IMR-90 (cell line): ENCODE measurements at regions not wholly inside any gene's neighbourhood (a gene's known extent, or its start where the extent isn't known, plus 50 kb on each side); places are given as distances from the start of the nearest gene placed in this dataset.

Experiments used
- ATAC-seq: fragments of 200-7000 bp; cut with Tn5 transposase; 2 replicates; pipeline ENCODE4 v1.9.1; 2020; ENCODE audit warnings: low read depth, mild to moderate bottlenecking, moderate library complexity
- BruUV-seq: library from RNA; stranded (reverse); fragments of 400-500 nt; replicated peaks from 2 replicates; lab custom pipeline; 2021; lab: Mats Ljungman, UMichigan
- CTCF ChIA-PET: fragments of 300-600 bp; formaldehyde crosslinking; extraction: SDS; loops from one replicate; lab custom pipeline; 2021; ENCODE audit warnings: antibody characterized with exemption; lab: Yijun Ruan, JAX
- POLR2A ChIA-PET: fragments of 300-600 bp; sonication (Branson Sonifier 250); formaldehyde crosslinking; loops from one replicate; lab custom pipeline; 2022; ENCODE audit warnings: antibody characterized with exemption; ENCODE audit not compliant: unreplicated experiment; lab: Charles Lee
- DNase-seq: peaks from one replicate; pipeline ENCODE4 v3.0.0; 2013
- H2AFZ ChIP-seq: replicated peaks from 2 replicates; pipeline ENCODE3; 2013; ENCODE audit warnings: low read length, mild to moderate bottlenecking; ENCODE audit not compliant: poor library complexity
- H2AK5ac ChIP-seq: 2 replicates; pipeline ENCODE4 v1.6.1; 2013; ENCODE audit warnings: low read depth, low read length, inconsistent platforms
- H2AK9ac ChIP-seq: replicated peaks from 2 replicates; pipeline ENCODE3; 2013; ENCODE audit warnings: mild to moderate bottlenecking, low read depth, low read length, moderate library complexity; ENCODE audit not compliant: poor library complexity
- H2BK120ac ChIP-seq: 2 replicates; pipeline ENCODE4 v1.6.1; 2013; ENCODE audit warnings: low read depth, low read length, inconsistent platforms
- H2BK15ac ChIP-seq: 3 replicates; pipeline ENCODE4 v1.6.1; 2013; ENCODE audit warnings: low read depth, low read length, inconsistent platforms
- H2BK20ac ChIP-seq: 2 replicates; pipeline ENCODE4 v1.6.1; 2013; ENCODE audit warnings: low read depth, mild to moderate bottlenecking, inconsistent platforms, low read length, moderate library complexity
- H2BK5ac ChIP-seq: 2 replicates; pipeline ENCODE4 v1.6.1; 2013; ENCODE audit warnings: mild to moderate bottlenecking, low read depth, low read length, inconsistent platforms; ENCODE audit not compliant: poor library complexity, severe bottlenecking
- H3K14ac ChIP-seq: replicated peaks from 2 replicates; pipeline ENCODE4 v1.6.1; 2013; ENCODE audit warnings: low read depth, low read length, inconsistent platforms
- H3K18ac ChIP-seq: 2 replicates; pipeline ENCODE4 v1.6.1; 2013; ENCODE audit warnings: low read depth, low read length, control low read depth
- H3K23ac ChIP-seq: 2 replicates; pipeline ENCODE4 v1.6.1; 2013; ENCODE audit warnings: low read depth, low read length, inconsistent platforms
- H3K27ac ChIP-seq: 2 replicates; pipeline ENCODE4 v1.5.1; 2013; ENCODE audit warnings: mild to moderate bottlenecking, control low read depth, low read length; ENCODE audit not compliant: insufficient read depth
- H3K27me3 ChIP-seq: 2 replicates; pipeline ENCODE4 v1.6.1; 2013; ENCODE audit warnings: low read length; ENCODE audit not compliant: control insufficient read depth, insufficient read depth
- H3K36me3 ChIP-seq: 2 replicates; pipeline ENCODE4 v1.6.1; 2013; ENCODE audit warnings: low read length, mixed read lengths; ENCODE audit not compliant: control insufficient read depth, insufficient read depth
- H3K4ac ChIP-seq: 2 replicates; pipeline ENCODE4 v1.6.1; 2013; ENCODE audit warnings: low read depth, low read length, inconsistent platforms
- H3K4me1 ChIP-seq: 2 replicates; pipeline ENCODE4 v1.6.1; 2013; ENCODE audit warnings: low read length, mixed read lengths; ENCODE audit not compliant: control insufficient read depth, insufficient read depth
- H3K4me2 ChIP-seq: 2 replicates; pipeline ENCODE4 v1.6.1; 2013; ENCODE audit warnings: low read depth, mild to moderate bottlenecking, control low read depth, low read length, moderate library complexity
- H3K4me3 ChIP-seq: 2 replicates; pipeline ENCODE4 v1.5.1; 2013; ENCODE audit warnings: low read depth, mild to moderate bottlenecking, control low read depth, low read length, moderate library complexity; ENCODE audit not compliant: insufficient read depth
- H3K56ac ChIP-seq: 2 replicates; pipeline ENCODE4 v1.6.1; 2013; ENCODE audit warnings: low read length, inconsistent platforms; ENCODE audit not compliant: insufficient read depth; ENCODE audit errors: extremely low read depth
- H3K79me1 ChIP-seq, 2 experiments: 2 replicates each; pipeline ENCODE4 v1.6.1; 2013; ENCODE audit warnings: low read length in 2 of 2, inconsistent platforms in 1 of 2, low read depth in 1 of 2
- H3K9ac ChIP-seq: 2 replicates; pipeline ENCODE4 v1.6.1; 2013; ENCODE audit warnings: low read depth, low read length, control low read depth
- H3K9me1 ChIP-seq: 2 replicates; pipeline ENCODE4 v1.6.1; 2013; ENCODE audit warnings: low read length, inconsistent platforms; ENCODE audit not compliant: insufficient read depth
- H3K9me3 ChIP-seq: 2 replicates; pipeline ENCODE4 v1.6.1; 2013; ENCODE audit warnings: low read length; ENCODE audit not compliant: control insufficient read depth, insufficient read depth
- H4K20me1 ChIP-seq: 2 replicates; pipeline ENCODE4 v1.6.1; 2013; ENCODE audit warnings: low read length, inconsistent platforms; ENCODE audit not compliant: insufficient read depth
- H4K5ac ChIP-seq: 2 replicates; pipeline ENCODE4 v1.6.1; 2013; ENCODE audit warnings: mild to moderate bottlenecking, low read depth, low read length, control low read depth
- H4K8ac ChIP-seq, 2 experiments: 2 replicates each; pipeline ENCODE4 v1.6.1; 2013; ENCODE audit warnings: low read depth in 2 of 2, low read length in 2 of 2, control low read depth in 1 of 2, inconsistent platforms in 1 of 2
- H4K91ac ChIP-seq: 2 replicates; pipeline ENCODE4 v1.6.1; 2013; ENCODE audit warnings: low read depth, low read length, inconsistent platforms; ENCODE audit not compliant: insufficient read depth
- BHLHE40 ChIP-seq: fragments of 150-350 bp; IDR thresholded peaks from 2 replicates; pipeline ENCODE4 v1.6.1; 2016; ENCODE audit warnings: mild to moderate bottlenecking, low read depth, low read length
- CEBPB ChIP-seq: IDR thresholded peaks from 2 replicates; pipeline ENCODE4 v1.6.1; 2012; ENCODE audit warnings: low read depth, low read length, improper control_type of control experiment
- CHD1 ChIP-seq: IDR thresholded peaks from 2 replicates; pipeline ENCODE4 v1.6.1; 2012; ENCODE audit warnings: low read depth, low read length, improper control_type of control experiment
- CTCF ChIP-seq: conservative IDR thresholded peaks from 2 replicates; pipeline ENCODE4 v1.5.1; 2012; ENCODE audit warnings: mild to moderate bottlenecking, low read depth, low read length, improper control_type of control experiment
- ELK1 ChIP-seq: fragments of 150-350 bp; IDR thresholded peaks from 2 replicates; pipeline ENCODE4 v1.6.1; 2016; ENCODE audit warnings: low read depth, mild to moderate bottlenecking, low read length, moderate library complexity, borderline replicate concordance
- FOS ChIP-seq: fragments of 150-350 bp; IDR thresholded peaks from 2 replicates; pipeline ENCODE4 v1.6.1; 2016; ENCODE audit warnings: low read depth, low read length
- MXI1 ChIP-seq: IDR thresholded peaks from 2 replicates; pipeline ENCODE4 v1.6.1; 2012; ENCODE audit warnings: low read depth, mild to moderate bottlenecking, low read length, moderate library complexity, borderline replicate concordance
- NFE2L2 ChIP-seq: fragments of 150-350 bp; IDR thresholded peaks from 2 replicates; pipeline ENCODE4 v1.6.1; 2016; ENCODE audit warnings: low read depth, mild to moderate bottlenecking, low read length
- POLR2A ChIP-seq: IDR thresholded peaks from 2 replicates; pipeline ENCODE4 v1.6.1; 2012; ENCODE audit warnings: mild to moderate bottlenecking, low read depth, low read length
- RAD21 ChIP-seq: IDR thresholded peaks from 2 replicates; pipeline ENCODE4 v1.6.1; 2012; ENCODE audit warnings: low read length, improper control_type of control experiment
- RFX5 ChIP-seq: IDR thresholded peaks from 2 replicates; pipeline ENCODE4 v1.8.0; 2012; ENCODE audit warnings: low read depth, mild to moderate bottlenecking, low read length, moderate library complexity
- USF2 ChIP-seq: fragments of 150-350 bp; IDR thresholded peaks from 2 replicates; pipeline ENCODE4 v1.6.1; 2017; ENCODE audit warnings: mild to moderate bottlenecking, antibody characterized with exemption, low read length, low read depth
- WGBS, 2 experiments: methylation state at CpG; one replicate each; pipeline versions ENCODE4 v1.1.5 to v1.1.7; 2013; ENCODE audit warnings: missing lambda C conversion rate in 2 of 2; ENCODE audit not compliant: insufficient read length in 1 of 2; ENCODE audit errors: extremely low coverage in 2 of 2; 5-methylcytosine and 5-hydroxymethylcytosine counted together
- dilution Hi-C: fragments of 300-500 bp; cut with HindIII; formaldehyde crosslinking; loops from one replicate; pipeline ENCODE4 v1.14.3; 2018; ENCODE audit warnings: low sequenced_read_pairs; ENCODE audit not compliant: unreplicated experiment
- in situ Hi-C: fragments of 300-500 bp; cut with MboI; formaldehyde crosslinking; loops from 3 replicates; pipeline ENCODE4 v1.14.3; 2019; ENCODE audit warnings: low sequenced_read_pairs, inconsistent platforms, mixed read lengths
- intact Hi-C: fragments of 100-400 bp; cut with micrococcal nuclease; formaldehyde crosslinking; loops from 2 replicates; pipeline ENCODE4 v1.10.0; 2022

DNA sequence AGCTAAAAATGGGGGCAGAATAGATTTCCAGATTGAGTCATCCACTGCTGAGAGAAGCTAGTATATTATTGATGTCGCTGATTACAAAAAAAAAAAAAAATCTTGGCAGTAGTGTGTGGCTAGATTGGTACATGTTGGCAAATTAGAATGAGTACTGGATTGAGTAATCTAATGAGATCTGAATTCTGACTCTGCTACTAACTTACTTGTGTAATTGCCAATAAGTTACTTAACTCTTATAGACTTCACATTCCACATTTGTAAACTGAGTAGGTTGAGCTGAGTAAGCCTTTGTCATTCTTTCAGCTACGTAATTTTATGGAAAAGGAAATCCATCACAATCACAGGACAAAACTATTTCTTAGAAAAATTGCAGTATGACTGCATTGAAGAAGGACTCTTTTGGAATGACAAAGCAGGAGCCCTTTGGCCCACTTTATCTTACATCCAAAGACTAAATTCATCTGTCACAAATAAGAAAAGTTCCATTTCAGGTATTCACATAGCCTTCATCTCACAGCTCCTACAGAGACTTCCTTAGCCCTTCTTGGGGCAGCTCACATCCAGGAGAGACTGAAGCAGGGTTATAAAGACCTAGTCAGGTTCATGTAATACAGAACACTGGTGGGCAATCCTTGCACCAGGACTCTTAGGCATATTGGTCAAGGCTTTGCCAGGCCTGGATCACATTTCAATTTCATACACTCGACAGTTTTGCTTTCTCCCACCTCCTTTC lies 197.3 kb upstream of the CPNE8 start:
- no peak for ATAC-seq
- Histone ChIP-seq H3K4me3 (no peak overlapping the region), H3K9ac (no peak overlapping the region), H3K4me1 (no peaks in the 10 kb centered on the region), H3K4ac (no peak overlapping the region), H4K5ac (no peak overlapping the region), H2AK5ac (no peak overlapping the region), H3K23ac (no peak overlapping the region), H2BK5ac (no peak overlapping the region), H3K9me3 (no peaks in the 10 kb centered on the region), H2BK15ac (no peak overlapping the region), H2AFZ (no peak overlapping the region), H4K8ac (no peak overlapping the region), H3K9me1 (no peaks in the 10 kb centered on the region), H3K79me1 (no peaks in the 10 kb centered on the region), H3K4me2 (no peak overlapping the region), H2BK120ac (no peak overlapping the region), H4K91ac (no peak overlapping the region), H3K14ac (no peak overlapping the region), H3K56ac (no peak overlapping the region), H3K27me3 (no peaks in the 10 kb centered on the region), H3K27ac (no peak overlapping the region), H4K20me1 (no peaks in the 10 kb centered on the region), H2BK20ac (no peak overlapping the region), H2AK9ac (no peak overlapping the region), H3K36me3 (no peaks in the 10 kb centered on the region), H3K18ac (no peak overlapping the region)
- ChIA-PET POLR2A (no interaction called here), CTCF (no interaction called here)
- BruUV-seq, result no TSS peak
- WGBS, 2 experiments, result 0% methylated on average over 1 of the region's 3 CpGs; no CpG with 5 or more reads in 1 of the 2 experiments
- dilution Hi-C loops, result no loop called here
- DNase-seq, result no peak
- intact Hi-C loops, result loop anchor here (5.0 kb wide), 1 partner anchor 775 kb away; no protein-coding TSS in a partner anchor
- TF ChIP-seq MXI1, result no peak
- TF ChIP-seq NFE2L2, result no peak
- TF ChIP-seq POLR2A, result no peak
- TF ChIP-seq RFX5, result no peak
- TF ChIP-seq USF2, result no peak
- no peak for TF ChIP-seq BHLHE40
- TF ChIP-seq CHD1, result no peak
- no peak for TF ChIP-seq RAD21
- TF ChIP-seq CTCF, result no peak
- no peak for TF ChIP-seq FOS
- TF ChIP-seq CEBPB, result no peak
- no peak for TF ChIP-seq ELK1
- in situ Hi-C loops, result no loop called here
